ENCODE measurements at regions not wholly inside any gene's neighbourhood (a gene's known extent, or its start where the extent isn't known, plus 50 kb on each side); places are given as distances from the start of the nearest gene placed in this dataset.

GRCh38 chr6:140563728-140564127, 1189.3 kb upstream of the CITED2 start:
- DNase-seq (ENCODE audit: low spot score) = no peak
- in situ Hi-C loops (cut with MboI; ENCODE audit: low sequenced_read_pairs, unreplicated experiment) = no loop called here
- no peak for TF ChIP-seq CTCF (IDR thresholded peaks at IDR 0.05; ENCODE audit: borderline replicate concordance, control extremely low read depth, extremely low read depth, insufficient read depth, missing control alignments)

GRCh38 chr6:140561701-140562100, 1187.3 kb upstream of the CITED2 start:
- in situ Hi-C loops (cut with MboI; ENCODE audit: low sequenced_read_pairs, unreplicated experiment) = no loop called here
- DNase-seq (ENCODE audit: low spot score) = no peak
- no peak for TF ChIP-seq CTCF (IDR thresholded peaks at IDR 0.05; ENCODE audit: borderline replicate concordance, control extremely low read depth, extremely low read depth, insufficient read depth, missing control alignments)

- in situ Hi-C loops (cut with MboI; ENCODE audit: low sequenced_read_pairs, unreplicated experiment) = no loop called here
- no peak for DNase-seq (ENCODE audit: low spot score)
- no peak for TF ChIP-seq CTCF (IDR thresholded peaks at IDR 0.05; ENCODE audit: borderline replicate concordance, control extremely low read depth, extremely low read depth, insufficient read depth, missing control alignments)
These were observed 1186.2 kb upstream of the CITED2 start for GRCh38 chr6:140560671-140561070.

- TF ChIP-seq CTCF (IDR thresholded peaks at IDR 0.05; ENCODE audit: borderline replicate concordance, control extremely low read depth, extremely low read depth, insufficient read depth, missing control alignments) = no peak
- in situ Hi-C loops (cut with MboI; ENCODE audit: low sequenced_read_pairs, unreplicated experiment) = no loop called here
- no peak for DNase-seq (ENCODE audit: low spot score)
These were observed 1185.0 kb upstream of the CITED2 start for GRCh38 chr6:140559458-140559857.

GRCh38 chr6:140554421-140554820, 1180.0 kb upstream of the CITED2 start:
- no peak for DNase-seq (ENCODE audit: low spot score)
- no peak for TF ChIP-seq CTCF (IDR thresholded peaks at IDR 0.05; ENCODE audit: borderline replicate concordance, control extremely low read depth, extremely low read depth, insufficient read depth, missing control alignments)
- in situ Hi-C loops (cut with MboI; ENCODE audit: low sequenced_read_pairs, unreplicated experiment) = no loop called here

GRCh38 chr6:140548366-140548765, 1173.9 kb upstream of the CITED2 start:
- TF ChIP-seq CTCF (IDR thresholded peaks at IDR 0.05; ENCODE audit: borderline replicate concordance, control extremely low read depth, extremely low read depth, insufficient read depth, missing control alignments) = no peak
- in situ Hi-C loops (cut with MboI; ENCODE audit: low sequenced_read_pairs, unreplicated experiment) = no loop called here
- no peak for DNase-seq (ENCODE audit: low spot score)

- DNase-seq (ENCODE audit: low spot score) = no peak
- no peak for TF ChIP-seq CTCF (IDR thresholded peaks at IDR 0.05; ENCODE audit: borderline replicate concordance, control extremely low read depth, extremely low read depth, insufficient read depth, missing control alignments)
- in situ Hi-C loops (cut with MboI; ENCODE audit: low sequenced_read_pairs, unreplicated experiment) = no loop called here
These were observed 1172.2 kb upstream of the CITED2 start for GRCh38 chr6:140546640-140547039.
